HCT116 (cell line): ENCODE measurements at regions not wholly inside any gene's neighbourhood (a gene's known extent, or its start where the extent isn't known, plus 50 kb on each side); places are given as distances from the start of the nearest gene placed in this dataset.

Source experiments
- ATF3 ChIP-seq: IDR thresholded peaks from 2 replicates; pipeline ENCODE4 v1.6.1; 2012
- CBX3 ChIP-seq: IDR thresholded peaks from 2 replicates; pipeline ENCODE4 v1.6.1; 2012; ENCODE audit warnings: low read depth
- CTCF ChIP-seq, 3 experiments: fragments of 200-600 bp in 1 of 3; sonication (generic) in 1 of 3; IDR thresholded peaks in 2 of 3; conservative IDR thresholded peaks in 1 of 3; 2 replicates each; pipeline ENCODE4 v1.5.1; 2012 to 2017; ENCODE audit warnings: low read depth in 2 of 3, low read length in 2 of 3, antibody characterized with exemption in 1 of 3, borderline replicate concordance in 1 of 3, control low read depth in 1 of 3, mild to moderate bottlenecking in 1 of 3, mixed read lengths in 1 of 3, mixed run types in 1 of 3, moderate library complexity in 1 of 3; ENCODE audit not compliant: insufficient read depth in 1 of 3
- EZH2 ChIP-seq: fragments of 200-600 bp; sonication (generic); IDR thresholded peaks from 2 replicates; pipeline ENCODE4 v1.6.1; 2017; ENCODE audit warnings: antibody characterized with exemption, mixed run types
- EZH2phosphoT487 ChIP-seq: fragments of 200-600 bp; IDR thresholded peaks from 2 replicates; pipeline ENCODE4 v1.6.1; 2018; ENCODE audit warnings: antibody characterized with exemption, borderline replicate concordance
- MAX ChIP-seq: IDR thresholded peaks from 2 replicates; pipeline ENCODE4 v1.6.1; 2012
- POLR2A ChIP-seq: IDR thresholded peaks from 2 replicates; pipeline ENCODE4 v1.7.0; 2011; ENCODE audit warnings: borderline replicate concordance; ENCODE audit not compliant: insufficient read depth, insufficient read length; ENCODE audit errors: extremely low read depth
- POLR2AphosphoS5 ChIP-seq: IDR thresholded peaks from 2 replicates; pipeline ENCODE4 v1.6.1; 2011; ENCODE audit warnings: mild to moderate bottlenecking, low read depth, low read length, moderate library complexity
- RAD21 ChIP-seq: IDR thresholded peaks from 2 replicates; pipeline ENCODE4 v1.6.1; 2012; ENCODE audit warnings: low read depth, mild to moderate bottlenecking
- REST ChIP-seq: IDR thresholded peaks from 2 replicates; pipeline ENCODE4 v1.6.1; 2012; ENCODE audit warnings: low read depth
- SRF ChIP-seq: IDR thresholded peaks from 2 replicates; pipeline ENCODE4 v1.6.1; 2012; ENCODE audit warnings: low read depth
- TCF7L2 ChIP-seq: IDR thresholded peaks from 2 replicates; pipeline ENCODE4 v1.7.0; 2011; ENCODE audit warnings: borderline replicate concordance, inconsistent platforms; ENCODE audit not compliant: insufficient read depth, insufficient read length; ENCODE audit errors: extremely low read depth
- YY1 ChIP-seq: IDR thresholded peaks from 2 replicates; pipeline ENCODE4 v1.6.1; 2011; ENCODE audit warnings: low read length, low read depth, moderate library complexity, mild to moderate bottlenecking; ENCODE audit not compliant: insufficient replicate concordance; ENCODE audit errors: extremely low read depth
- ZNF274 ChIP-seq: fragments of 200-500 bp; sonication (Bioruptor generic); IDR thresholded peaks from 2 replicates; pipeline ENCODE4 v1.6.1; 2014; ENCODE audit warnings: mild to moderate bottlenecking, low read depth, low read length, inconsistent platforms

- TF ChIP-seq CTCF (IDR thresholded peaks at IDR 0.05 in 2 of 3, conservative IDR thresholded peaks at IDR 0.05 in 1 of 3; ENCODE audit: borderline replicate concordance in 1 of 3, insufficient read depth in 1 of 3, low read depth in 2 of 3, low read length in 2 of 3) (no peak), POLR2A (no peak), EZH2 (no peak), RAD21 (no peak), REST (no peak), EZH2phosphoT487 (no peak), ZNF274 (no peak), TCF7L2 (no peak), YY1 (no peak), ATF3 (no peak), MAX (no peak), CBX3 (no peak), POLR2AphosphoS5 (no peak), SRF (no peak)
These were observed 492.2 kb downstream of the KCNJ2 start for GRCh38 chr17:70661342-70662222.
